K562 (cell line): ENCODE measurements at regions not wholly inside any gene's neighbourhood (a gene's known extent, or its start where the extent isn't known, plus 50 kb on each side); places are given as distances from the start of the nearest gene placed in this dataset.

ENCODE experiments used
- ATAC-seq: fragments of 200-7000 bp; cut with Tn5 transposase; 3 replicates; pipeline ENCODE4 v1.9.1; 2020; ENCODE audit warnings: moderate library complexity
- BruUV-seq: library from RNA; stranded (reverse); fragments of 400-500 nt; replicated peaks from 2 replicates; lab custom pipeline; 2021; lab: Mats Ljungman, UMichigan
- CTCF ChIA-PET: fragments of 300-600 bp; formaldehyde crosslinking; extraction: SDS; loops from one replicate; lab custom pipeline; 2021; ENCODE audit warnings: low intra/inter-chr PET ratio; lab: Yijun Ruan, JAX
- POLR2A ChIA-PET: fragments of 300-600, 350-650 bp; sonication (Branson Sonifier 250); formaldehyde crosslinking; extraction: SDS; loops from one replicate; lab custom pipeline; 2021; ENCODE audit warnings: antibody characterized with exemption, inconsistent platforms; lab: Yijun Ruan, JAX
- DNase-seq, 4 experiments: peaks; one replicate each; pipeline versions ENCODE4 v3.0.0 to v3.0.0-alpha.2; 2011 to 2018; ENCODE audit warnings: low spot score in 3 of 4, mixed read lengths in 3 of 4; ENCODE audit errors: extremely low read depth in 1 of 4
- FAIRE-seq: peaks from 2 replicates; lab custom pipeline; 2011; peaks lifted over from hg19 to GRCh38; lab: Jason Lieb, UNC
- H2AFZ ChIP-seq: 2 replicates; pipeline ENCODE4 v1.6.0; 2011; ENCODE audit warnings: low read depth, low read length, control low read depth, inconsistent platforms
- H3K27ac ChIP-seq: fragments of 200-600 bp; 3 replicates; pipeline ENCODE4 v1.8.0; 2011; ENCODE audit warnings: low read depth, mild to moderate bottlenecking, control low read depth, inconsistent platforms, low read length, moderate library complexity, mixed read lengths; ENCODE audit errors: extremely low read depth
- H3K27me3 ChIP-seq, 2 experiments: fragments of 300-600 bp in 1 of 2; 2 replicates in 1 of 2; 3 replicates in 1 of 2; pipeline versions ENCODE4 v1.6.0 to v1.8.0; 2011; ENCODE audit warnings: inconsistent platforms in 2 of 2, low read length in 2 of 2, mild to moderate bottlenecking in 1 of 2, mixed read lengths in 1 of 2, moderate library complexity in 1 of 2; ENCODE audit not compliant: control insufficient read depth in 2 of 2, insufficient read depth in 2 of 2
- H3K36me3 ChIP-seq: fragments of 300-600 bp; 3 replicates; pipeline ENCODE4 v1.8.0; 2011; ENCODE audit warnings: mild to moderate bottlenecking, low read length, inconsistent platforms; ENCODE audit not compliant: control insufficient read depth, insufficient read depth
- H3K4me1 ChIP-seq, 2 experiments: fragments of 200-600 bp in 1 of 2; replicated peaks in 1 of 2; 2 replicates in 1 of 2; 3 replicates in 1 of 2; pipeline versions ENCODE4 v1.5.1 to v1.8.0; 2011; ENCODE audit warnings: inconsistent platforms in 2 of 2, low read length in 2 of 2, mild to moderate bottlenecking in 1 of 2, mixed read lengths in 1 of 2, moderate library complexity in 1 of 2; ENCODE audit not compliant: control insufficient read depth in 2 of 2, insufficient read depth in 2 of 2
- H3K4me2 ChIP-seq: 2 replicates; pipeline ENCODE4 v1.6.1; 2011; ENCODE audit warnings: low read length, control low read depth, inconsistent platforms, mixed read lengths; ENCODE audit not compliant: insufficient read depth
- H3K4me3 ChIP-seq: fragments of 200-600 bp; sonication (generic), shearing (Covaris generic); 2 replicates; pipeline ENCODE4 v1.5.1; 2016; ENCODE audit warnings: control low read depth, inconsistent platforms
- H3K79me2 ChIP-seq: fragments of 200-600 bp; 3 replicates; pipeline ENCODE4 v1.8.0; 2011; ENCODE audit warnings: low read length, inconsistent platforms; ENCODE audit not compliant: control insufficient read depth, insufficient read depth
- H3K9ac ChIP-seq, 2 experiments: 2 replicates each; pipeline versions ENCODE4 v1.6.0 to v1.6.1; 2011; ENCODE audit warnings: low read depth in 2 of 2, low read length in 2 of 2, control low read depth in 1 of 2, inconsistent platforms in 1 of 2, mild to moderate bottlenecking in 1 of 2, mixed read lengths in 1 of 2; ENCODE audit not compliant: insufficient read depth in 1 of 2
- H3K9me1 ChIP-seq: one replicate; pipeline ENCODE4 v1.6.0; 2011; ENCODE audit warnings: inconsistent platforms, mild to moderate bottlenecking, low read length, moderate library complexity; ENCODE audit not compliant: control insufficient read depth, insufficient read depth
- H3K9me3 ChIP-seq: replicated peaks from 2 replicates; pipeline ENCODE4 v1.5.1; 2011; ENCODE audit warnings: low read depth, low read length, inconsistent platforms; ENCODE audit not compliant: control insufficient read depth, insufficient read depth
- H4K20me1 ChIP-seq: replicated peaks from 2 replicates; pipeline ENCODE4 v1.6.1; 2011; ENCODE audit warnings: low read length, inconsistent platforms, mixed read lengths; ENCODE audit not compliant: control insufficient read depth, insufficient read depth
- BHLHE40 ChIP-seq: IDR thresholded peaks from 2 replicates; pipeline ENCODE4 v1.6.1; 2011; ENCODE audit warnings: low read length, improper control_type of control experiment
- CEBPG ChIP-seq, 3 experiments: fragments of 200-800 bp in 1 of 3; sonication (Bioruptor generic) in 1 of 3; sonication (generic) in 1 of 3; formaldehyde crosslinking in 1 of 3; IDR thresholded peaks in 2 of 3; conservative IDR thresholded peaks in 1 of 3; 2 replicates each; pipeline versions ENCODE4 v1.6.1 to v1.8.0; 2016 to 2022; ENCODE audit warnings: missing compliant biosample characterization in 2 of 3, missing genetic modification characterization in 2 of 3, mild to moderate bottlenecking in 1 of 3, missing genetic modification reagents in 1 of 3
- ELK1 ChIP-seq: sonication (generic); formaldehyde crosslinking; IDR thresholded peaks from 2 replicates; pipeline ENCODE4 v1.8.1; 2022; ENCODE audit warnings: missing genetic modification reagents
- HBP1 ChIP-seq: fragments of 450-650 bp; formaldehyde crosslinking; IDR thresholded peaks from 2 replicates; pipeline ENCODE4 v1.4.0; 2022; ENCODE audit warnings: missing genetic modification characterization
- HDAC6 ChIP-seq: IDR thresholded peaks from 2 replicates; pipeline ENCODE4 v1.6.1; 2012; ENCODE audit warnings: low read depth, mild to moderate bottlenecking, control low read depth, inconsistent platforms, low read length, moderate library complexity
- ID3 ChIP-seq, 2 experiments: fragments of 250-450 bp in 1 of 2; fragments of 450-650 bp in 1 of 2; sonication (Bioruptor Pico) in 1 of 2; IDR thresholded peaks; 2 replicates each; pipeline versions ENCODE4 v1.6.1 to v1.8.0; 2016 to 2021; ENCODE audit warnings: mild to moderate bottlenecking in 2 of 2, moderate library complexity in 2 of 2, missing compliant biosample characterization in 1 of 2, missing genetic modification characterization in 1 of 2
- MAFG ChIP-seq: fragments of 450-650 bp; conservative IDR thresholded peaks from 2 replicates; pipeline ENCODE4 v1.6.1; 2016; ENCODE audit warnings: missing genetic modification characterization, missing compliant biosample characterization
- YBX1 ChIP-seq: fragments of 450-650 bp; IDR thresholded peaks from 2 replicates; pipeline ENCODE4 v1.7.1; 2016; ENCODE audit warnings: mild to moderate bottlenecking
- WGBS: fragments of 100-300 bp; shearing (Covaris generic); methylation state at CpG from one replicate; pipeline ENCODE4 v1.1.6; 2016; ENCODE audit warnings: low coverage, mixed read lengths; ENCODE audit not compliant: insufficient coverage; ENCODE audit errors: missing lambda C conversion rate; 5-methylcytosine and 5-hydroxymethylcytosine counted together
- in situ Hi-C: fragments of 300-500 bp; cut with MboI; formaldehyde crosslinking; loops from 4 replicates; pipeline ENCODE4 v1.15.0; 2018; ENCODE audit warnings: inconsistent platforms, mixed read lengths
- intact Hi-C: fragments of 100-400 bp; cut with micrococcal nuclease; formaldehyde crosslinking; loops from 2 replicates; pipeline ENCODE4 v1.14.2; 2022

GRCh38 chr11:80393210-80393609, 952.4 kb upstream of the TENM4 start:
- 0% methylated on average over 3 of the region's 3 CpGs for WGBS
- no peak for FAIRE-seq
- H3K79me2 ChIP-seq, result no peaks in the 10 kb centered on the region
- no peaks in the 10 kb centered on the region for H3K4me1 ChIP-seq
- H3K9me3 ChIP-seq, result no peaks in the 10 kb centered on the region
- in situ Hi-C loops (no loop called here), intact Hi-C loops (no loop called here)
- H3K4me2 ChIP-seq, result no peak overlapping the region
- H2AFZ ChIP-seq, result no peak overlapping the region
- no peak overlapping the region for H3K4me3 ChIP-seq
- no peaks in the 10 kb centered on the region for H3K9me1 ChIP-seq
- CTCF ChIA-PET, result no interaction called here
- H3K36me3 ChIP-seq, result no peaks in the 10 kb centered on the region
- no peak overlapping the region for H3K27ac ChIP-seq
- TF ChIP-seq CEBPG (CRISPR knock-in tag; IDR thresholded peaks at IDR 0.05) (no peak), CEBPG (tag; conservative IDR thresholded peaks at IDR 0.05 in 1 of 2, IDR thresholded peaks at IDR 0.05 in 1 of 2) (no peak), ELK1 (CRISPR knock-in tag) (no peak), ID3 (CRISPR knock-in tag; IDR thresholded peaks at IDR 0.05) (no peak), ID3 (tag; IDR thresholded peaks at IDR 0.05) (no peak), HDAC6 (no peak), MAFG (tag) (no peak), HBP1 (CRISPR knock-in tag) (no peak), YBX1 (no peak), BHLHE40 (no peak)
- TF ChIP-seq, all 486 proteins: peak for 0
- H3K27me3 ChIP-seq, result no peaks in the 10 kb centered on the region
- DNase-seq (no peak), ATAC-seq (no peak)
- no peaks in the 10 kb centered on the region for H4K20me1 ChIP-seq
- POLR2A ChIA-PET, result no interaction called here
- H3K9ac ChIP-seq, result no peak overlapping the region
- BruUV-seq, result no TSS peak
